Urothelium cell line (cell line): ENCODE measurements at regions not wholly inside any gene's neighbourhood (a gene's known extent, or its start where the extent isn't known, plus 50 kb on each side); places are given as distances from the start of the nearest gene placed in this dataset.

Experiments used
- DNase-seq: peaks from one replicate; pipeline ENCODE4 v3.0.0; 2011; ENCODE audit warnings: low spot score, mixed read lengths
- FAIRE-seq: peaks from 2 replicates; lab custom pipeline; 2011; peaks lifted over from hg19 to GRCh38; lab: Jason Lieb, UNC

DNA sequence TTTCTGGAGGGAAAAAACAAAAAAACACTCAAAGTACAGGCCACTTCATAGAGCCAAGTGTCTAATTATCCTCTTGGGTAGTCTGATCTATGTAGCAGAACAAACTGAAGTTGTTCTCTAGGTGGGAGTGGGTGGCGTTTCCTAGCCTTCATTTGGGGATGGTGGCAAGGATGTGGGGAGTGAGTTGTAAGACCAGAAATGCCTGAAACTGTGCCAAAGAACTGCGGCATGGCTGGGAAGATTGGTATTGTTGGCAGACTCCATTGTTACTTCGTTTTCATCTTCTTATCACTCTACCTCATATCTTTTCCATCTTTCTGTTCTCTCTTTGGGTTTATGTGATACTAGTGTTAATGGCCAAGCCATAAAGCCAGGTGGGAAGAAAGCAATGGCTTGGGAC is 177.3 kb upstream of the DDHD1 start:
- DNase-seq, result no peak

DNA sequence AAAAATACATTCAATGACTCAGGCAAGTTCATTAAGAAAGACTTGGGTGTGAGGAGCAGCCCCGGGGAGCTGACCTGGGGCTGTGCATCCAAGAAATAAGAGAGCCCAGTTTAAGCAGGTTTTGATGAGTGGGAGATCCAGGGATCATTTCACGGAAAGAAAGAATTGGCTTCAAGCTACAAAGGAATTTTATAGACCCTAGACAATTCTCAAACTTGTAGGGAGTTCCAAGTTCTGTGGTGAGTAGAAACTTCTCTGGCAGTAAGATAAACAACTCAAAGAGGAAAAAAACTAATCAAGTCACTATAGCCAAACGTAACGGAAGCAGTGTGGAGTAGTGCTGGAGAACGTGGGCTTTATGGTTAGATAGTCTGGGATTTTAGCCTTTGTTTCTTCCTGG is 175.7 kb upstream of the DDHD1 start:
- no peak for FAIRE-seq
- no peak for DNase-seq

More for the DNA sequence above, 177.3 kb upstream of the DDHD1 start:
- FAIRE-seq, result peak; percentile 77

DNA sequence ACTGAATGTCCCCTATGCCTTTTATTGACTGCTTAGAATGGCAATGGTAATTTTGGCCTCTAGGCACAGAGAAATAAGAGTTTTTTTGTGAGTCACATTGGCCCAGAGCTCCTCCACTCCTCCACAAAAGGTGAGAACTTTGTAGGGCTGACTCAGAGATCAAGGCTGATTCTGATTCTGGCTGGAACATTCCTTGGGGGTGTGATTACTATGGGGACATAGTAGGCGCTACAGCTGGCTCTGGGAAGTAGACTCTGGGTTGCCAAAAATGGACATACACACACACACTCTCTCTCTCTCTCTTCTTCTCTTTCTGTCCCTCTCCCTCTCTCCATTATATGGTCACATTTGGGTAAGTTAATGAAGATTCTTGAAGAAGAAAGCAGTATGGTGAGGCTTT is 174.6 kb upstream of the DDHD1 start:
- FAIRE-seq (peak; percentile 50), DNase-seq (peak; percentile 60)

DNA sequence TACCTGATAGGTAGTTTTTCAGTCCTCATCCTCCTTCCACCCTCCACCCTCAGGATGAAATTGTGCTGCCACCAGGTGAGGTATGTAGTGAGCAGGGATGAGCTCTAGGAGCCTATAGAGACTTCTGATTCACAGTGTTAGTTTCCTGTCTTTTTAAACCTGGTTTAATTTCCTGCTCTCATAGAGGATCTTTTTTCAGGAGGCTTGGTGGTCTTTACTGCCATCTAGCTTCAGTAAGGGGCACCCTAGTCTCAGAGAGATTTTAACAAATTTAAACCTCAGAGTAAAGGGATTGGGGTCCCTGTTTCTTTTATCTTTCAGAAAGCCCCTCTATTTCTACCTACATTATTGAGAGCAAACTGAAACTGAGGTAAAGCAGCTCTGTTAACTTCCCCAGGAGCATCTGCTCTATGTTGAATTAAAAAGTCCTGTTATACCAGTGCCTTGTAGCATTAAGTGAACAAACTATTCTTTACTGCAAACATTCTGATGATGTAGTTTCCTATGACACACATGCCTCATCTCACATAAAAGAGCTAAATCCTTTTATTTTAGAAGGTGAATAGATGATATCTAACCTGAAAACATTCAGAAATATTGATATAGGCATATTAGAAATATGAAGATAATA is 172.2 kb upstream of the DDHD1 start:
- no peak for DNase-seq
- FAIRE-seq, result no peak

DNA sequence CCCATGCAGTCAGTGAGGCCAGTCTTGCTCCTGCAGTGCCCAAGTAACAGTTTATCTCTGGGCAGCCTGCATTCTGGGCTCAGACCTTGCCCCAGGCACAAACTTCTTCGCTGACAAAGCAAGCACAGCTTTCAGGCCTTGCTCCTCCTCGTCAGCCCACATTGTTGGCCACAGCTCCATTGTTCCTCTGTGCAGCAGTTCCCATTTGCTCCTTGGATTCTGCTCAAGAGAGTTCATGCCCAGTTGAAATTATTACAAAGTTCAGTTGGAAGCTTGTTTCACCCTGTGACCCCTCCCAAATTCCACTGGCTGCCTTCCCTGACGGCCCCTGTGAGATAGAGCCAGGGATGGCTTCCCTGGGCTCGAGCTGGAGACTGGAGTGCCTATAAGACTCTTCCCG is 163.4 kb upstream of the DDHD1 start:
- DNase-seq (no peak), FAIRE-seq (peak; percentile 27)

DNA sequence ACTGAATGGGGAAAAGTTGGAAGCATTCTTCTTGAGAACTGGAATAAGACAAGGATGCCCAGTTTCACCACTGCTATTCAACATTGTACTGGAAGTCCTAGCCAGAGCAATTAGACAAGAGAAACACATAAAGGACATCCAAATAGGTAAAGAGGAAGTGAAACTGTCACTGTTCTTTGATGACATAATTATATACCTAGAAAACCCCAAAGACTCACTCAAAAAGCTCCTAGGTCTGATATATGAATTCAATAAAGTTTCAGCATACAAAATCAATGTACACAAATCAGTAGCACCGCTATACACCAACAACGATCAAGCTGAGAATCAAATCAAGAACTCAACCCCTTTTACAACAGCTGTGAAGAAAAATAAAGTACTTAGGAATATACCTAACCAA is 157.3 kb upstream of the DDHD1 start:
- FAIRE-seq, result no peak
- no peak for DNase-seq

DNA sequence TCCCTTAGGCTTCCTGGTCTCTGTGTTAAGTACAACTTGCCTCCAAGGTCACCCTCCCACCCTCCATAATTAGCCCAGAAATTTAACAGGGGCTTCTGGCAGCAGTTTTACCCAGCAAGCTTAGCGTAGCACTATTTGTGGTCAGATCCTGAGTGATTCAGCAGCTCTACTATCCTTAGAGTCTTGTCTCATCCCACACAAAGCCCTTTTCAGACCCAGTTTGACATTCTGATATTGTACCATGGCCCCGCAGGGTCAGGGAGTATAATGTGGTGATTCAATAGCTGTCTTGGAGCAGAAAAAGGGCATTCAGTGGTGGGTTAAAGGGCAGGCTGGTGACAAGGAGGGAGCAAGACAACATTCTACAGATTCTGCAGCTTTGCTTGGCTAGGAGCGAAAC is 153.8 kb upstream of the DDHD1 start:
- DNase-seq (peak; percentile 76), FAIRE-seq (peak; percentile 5)

DNA sequence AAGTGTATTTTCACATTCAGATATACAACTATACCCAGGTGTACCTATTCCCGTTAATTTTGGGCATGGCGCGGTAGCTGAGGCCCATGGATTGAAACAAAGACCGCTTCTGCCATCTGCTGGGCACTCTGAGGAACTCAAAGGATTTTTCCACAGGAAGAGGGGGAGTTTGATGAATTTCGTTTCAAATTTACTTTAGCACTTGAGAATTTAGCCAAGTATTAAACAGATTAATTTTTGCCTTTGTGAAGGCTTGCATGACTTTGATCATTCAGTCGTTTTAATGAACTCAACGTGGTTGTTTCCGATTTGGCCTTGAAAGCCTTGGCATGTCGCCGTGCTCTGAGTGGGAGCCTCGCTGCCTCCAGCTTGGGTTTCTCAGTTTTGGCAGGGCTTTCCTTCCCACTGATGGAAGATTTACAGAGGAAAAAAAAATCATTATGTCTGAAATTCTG is 153.2 kb upstream of the DDHD1 start:
- peak; percentile 66 for FAIRE-seq
- DNase-seq, result peak; percentile 85

DNA sequence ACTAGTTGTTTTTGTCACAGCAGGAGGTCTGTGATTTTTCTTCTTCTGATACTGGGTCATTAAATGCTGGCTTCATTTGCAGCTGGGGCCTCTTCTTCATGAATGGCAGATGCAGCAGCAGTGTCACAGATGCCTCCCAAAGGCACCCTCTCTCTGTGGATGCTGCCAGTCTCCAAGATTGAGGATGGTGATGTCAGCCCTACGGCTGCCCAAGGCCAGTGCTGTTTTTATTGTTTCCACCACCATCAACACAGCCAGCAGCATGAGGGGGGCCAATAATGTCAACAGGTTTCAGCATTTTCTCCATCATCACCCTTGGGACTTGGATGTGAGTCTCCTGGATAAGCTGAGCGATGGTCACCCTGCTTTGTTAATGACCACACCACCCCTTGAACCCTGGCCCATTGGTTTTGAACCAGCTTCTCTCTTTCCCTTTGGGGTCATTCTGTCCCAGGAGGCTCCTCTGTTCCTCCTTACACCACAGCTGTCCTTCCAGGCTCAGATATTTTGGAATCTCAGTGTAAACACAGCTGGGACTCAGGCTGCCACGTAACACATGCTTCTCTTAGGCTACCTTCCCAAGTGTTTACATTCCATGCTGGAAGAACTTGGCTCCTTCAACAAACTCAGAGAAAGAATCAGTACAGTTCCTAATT is 151.7 kb upstream of the DDHD1 start:
- DNase-seq, result no peak
- no peak for FAIRE-seq

DNA sequence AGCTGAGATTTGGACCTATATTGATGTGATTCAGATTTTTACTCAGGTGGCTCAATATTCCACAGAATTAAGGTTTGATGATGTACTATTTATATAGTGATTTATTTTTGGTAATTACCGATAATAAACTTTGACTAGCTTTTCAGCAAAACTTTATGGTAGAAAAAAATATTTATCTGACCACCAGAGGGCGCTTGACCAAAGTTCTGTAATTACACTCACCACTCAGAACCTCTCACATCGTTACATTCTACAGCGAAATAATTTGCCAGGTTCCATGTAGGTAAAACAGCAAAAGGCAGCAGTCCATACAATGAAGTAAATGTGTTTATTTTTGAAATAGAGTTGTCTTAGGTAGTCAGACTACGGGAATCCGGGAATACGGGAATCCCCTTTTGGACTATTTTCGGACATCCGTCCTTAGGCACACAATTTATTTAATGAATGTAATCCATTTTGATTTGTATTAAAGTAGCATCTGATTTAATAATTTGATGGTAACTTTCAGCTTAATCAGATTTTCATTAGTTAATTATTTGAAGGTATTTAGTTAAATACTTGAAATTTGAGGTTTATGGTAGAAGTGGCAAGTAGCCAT is 143.0 kb upstream of the DDHD1 start:
- peak; percentile 53 for DNase-seq
- FAIRE-seq, result no peak

DNA sequence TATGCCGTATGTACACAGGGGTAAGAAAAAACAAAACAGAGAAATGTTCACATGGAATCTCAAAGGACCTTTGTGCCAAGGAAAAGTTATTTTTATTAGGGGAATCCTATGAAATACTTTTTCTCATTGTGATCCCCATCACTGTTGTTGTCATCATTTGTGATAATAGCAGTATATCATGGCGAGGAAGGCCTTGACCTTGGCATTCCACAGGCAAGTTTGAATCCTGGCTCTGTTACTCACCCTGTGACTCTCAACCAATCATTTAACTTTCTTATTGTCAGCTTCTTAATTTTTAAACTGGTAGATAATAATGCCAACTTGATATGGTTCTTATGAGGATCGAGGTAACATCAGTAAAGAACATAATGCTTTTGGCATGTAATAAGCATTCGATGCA is 142.2 kb upstream of the DDHD1 start:
- no peak for DNase-seq
- FAIRE-seq, result peak; percentile 72

DNA sequence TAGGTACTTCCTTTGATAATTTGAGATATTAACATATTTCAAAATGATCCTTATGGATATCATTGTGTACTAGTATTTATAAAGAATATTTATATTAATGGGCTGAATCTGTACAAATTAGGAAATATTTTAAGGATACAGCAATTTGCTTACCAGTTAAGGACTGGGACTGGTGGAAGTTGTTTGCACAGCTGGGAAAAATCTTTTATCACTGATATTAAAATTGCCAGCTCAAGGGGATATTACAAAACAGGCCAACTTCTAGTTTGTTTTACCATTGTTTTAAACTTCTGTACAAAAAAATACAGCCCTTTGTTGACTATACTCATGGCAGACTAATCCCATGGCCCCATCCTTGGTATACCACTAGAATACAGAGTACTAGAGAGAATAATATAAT is 133.2 kb upstream of the DDHD1 start:
- FAIRE-seq, result no peak
- DNase-seq, result no peak

DNA sequence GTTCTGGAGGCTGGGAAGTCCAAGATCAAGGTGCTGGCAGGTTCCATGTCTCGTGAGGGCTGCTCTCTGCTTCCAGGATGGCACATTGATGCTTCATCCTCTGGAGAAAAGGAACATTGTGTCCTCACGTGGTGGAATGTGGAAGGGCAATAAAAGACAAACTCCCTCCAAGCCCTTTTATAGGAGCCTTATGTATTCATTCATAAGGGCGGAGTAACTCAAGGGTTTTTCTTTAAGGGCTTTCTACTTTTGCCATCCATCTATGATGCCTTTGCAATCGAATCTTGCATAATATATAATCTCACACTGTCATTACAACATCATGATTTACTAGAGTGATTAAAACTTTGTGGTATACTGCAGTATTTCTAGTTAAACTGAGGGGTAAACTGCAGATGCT is 132.7 kb upstream of the DDHD1 start:
- peak; percentile 9 for FAIRE-seq

DNA sequence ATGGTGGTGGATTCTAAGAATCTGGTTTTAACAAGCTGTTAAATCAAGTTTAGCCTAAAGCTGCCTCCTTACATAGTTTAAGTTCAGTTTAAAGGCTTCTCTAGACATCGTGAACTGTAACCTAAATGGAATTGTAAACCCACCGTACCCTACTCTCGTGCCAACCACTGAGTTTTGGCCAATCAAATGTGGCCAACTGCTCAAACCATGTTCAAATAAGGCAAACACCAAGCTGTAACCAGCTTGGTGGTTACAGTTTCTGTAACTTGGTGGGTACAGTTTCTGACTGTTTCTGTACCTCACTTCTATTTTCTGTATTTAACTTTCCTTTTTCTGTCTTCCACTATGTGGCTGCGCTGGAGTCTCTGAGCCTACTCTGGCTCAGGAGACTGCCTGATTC is 131.9 kb upstream of the DDHD1 start:
- FAIRE-seq (peak; percentile 40), DNase-seq (no peak)

More for the DNA sequence above, 132.7 kb upstream of the DDHD1 start:
- no peak for DNase-seq

DNA sequence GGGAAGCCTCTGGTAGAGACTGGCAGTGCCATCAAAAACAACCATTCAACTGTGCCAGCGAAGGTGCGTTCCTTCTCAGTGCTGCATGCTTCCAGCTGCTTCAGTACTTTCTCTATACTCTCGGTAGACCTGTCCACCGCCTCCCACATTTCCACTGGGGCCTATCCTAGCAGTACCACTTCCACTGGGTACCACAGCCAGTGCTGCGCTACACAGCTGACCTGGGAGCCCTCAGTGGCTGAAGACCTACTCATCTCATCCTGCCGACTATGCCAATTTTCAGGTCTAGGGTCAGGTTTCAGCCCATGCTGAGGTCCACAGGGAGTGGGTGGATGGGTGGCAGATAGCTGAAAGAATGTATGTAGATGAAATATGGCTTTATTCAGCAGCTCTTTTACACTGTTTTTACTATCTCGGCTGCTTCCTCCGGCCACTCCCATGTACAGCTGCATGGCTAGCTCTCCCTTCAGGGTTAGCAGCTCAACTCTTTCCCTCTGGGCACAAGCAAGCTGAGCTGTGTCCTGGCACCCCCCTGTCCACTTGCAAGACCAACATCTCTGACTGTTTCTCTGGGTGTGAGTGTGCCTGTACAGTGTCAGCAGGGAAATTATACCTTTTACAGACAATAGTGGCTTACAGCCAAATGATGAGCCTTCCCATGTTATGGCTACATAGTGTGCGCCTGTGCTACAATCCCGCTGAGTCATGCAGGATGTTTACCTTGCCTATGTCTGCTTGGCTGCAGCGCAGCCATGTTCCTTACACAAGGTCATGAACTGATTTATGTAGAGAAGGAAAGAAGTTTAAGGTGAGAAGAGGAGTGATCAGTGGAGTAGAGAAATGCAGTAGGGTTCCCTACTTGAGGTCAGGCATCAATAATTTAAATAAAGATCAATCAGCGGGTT is 125.7 kb upstream of the DDHD1 start:
- FAIRE-seq (peak; percentile 91), DNase-seq (peak; percentile 62)

DNA sequence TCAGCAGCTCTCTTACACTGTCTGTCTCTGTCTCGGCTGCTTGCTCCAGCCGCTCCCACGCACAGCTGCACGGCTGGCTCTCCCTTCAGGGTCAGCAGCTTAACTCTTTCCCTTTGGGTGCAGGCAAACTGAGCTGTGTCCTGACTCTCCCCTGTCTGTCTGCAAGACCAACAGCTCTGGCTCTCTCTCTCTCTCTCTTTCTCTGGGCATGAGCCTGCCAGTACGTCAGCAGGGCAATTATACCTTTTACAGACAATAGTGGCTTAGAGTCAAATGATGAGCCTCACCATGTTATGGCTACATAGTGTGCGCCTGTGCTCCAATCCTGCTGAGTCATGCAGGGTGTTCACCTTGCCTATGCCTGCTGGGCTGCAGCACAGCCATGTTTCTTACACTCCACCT is 120.5 kb upstream of the DDHD1 start:
- FAIRE-seq, result peak; percentile 79
- no peak for DNase-seq

DNA sequence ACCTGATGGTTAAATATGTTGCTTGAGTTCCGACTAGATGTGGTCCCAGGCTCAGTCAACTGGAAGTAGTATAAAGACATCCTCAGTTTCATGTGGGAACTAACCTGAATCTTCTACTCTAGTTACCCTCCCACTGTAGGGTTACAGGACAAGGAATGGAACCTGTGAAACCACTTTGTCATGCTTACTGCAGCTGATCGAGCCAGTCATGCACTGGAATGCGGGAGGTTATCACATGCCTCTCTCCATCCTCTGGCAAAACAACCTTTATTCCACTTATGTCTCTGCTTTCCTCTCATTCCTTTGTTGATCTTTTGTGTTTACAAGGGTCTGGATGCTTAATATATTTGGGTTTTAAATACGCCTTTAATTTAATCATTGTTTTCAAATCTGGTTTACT is 111.9 kb upstream of the DDHD1 start:
- FAIRE-seq, result peak; percentile 61
- DNase-seq, result no peak

DNA sequence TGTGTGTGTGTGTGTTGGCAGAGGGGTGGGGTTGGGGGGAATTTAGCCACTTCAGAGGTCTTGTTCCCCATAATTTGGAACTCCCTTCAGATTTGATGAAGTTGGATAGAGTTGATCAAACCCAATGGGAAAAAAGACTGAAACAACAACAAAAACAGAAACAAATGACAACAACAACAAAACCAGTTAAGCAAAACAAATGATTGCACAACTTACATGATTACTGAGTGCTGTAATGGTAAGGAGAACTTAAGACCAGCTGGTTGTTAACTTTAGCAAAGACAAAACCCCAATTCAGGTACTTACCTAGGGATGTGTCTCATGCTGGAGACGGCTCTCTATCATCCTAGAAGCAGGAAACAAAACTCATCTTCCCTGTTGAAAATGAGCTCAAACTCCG is 107.8 kb upstream of the DDHD1 start:
- FAIRE-seq (no peak), DNase-seq (no peak)

DNA sequence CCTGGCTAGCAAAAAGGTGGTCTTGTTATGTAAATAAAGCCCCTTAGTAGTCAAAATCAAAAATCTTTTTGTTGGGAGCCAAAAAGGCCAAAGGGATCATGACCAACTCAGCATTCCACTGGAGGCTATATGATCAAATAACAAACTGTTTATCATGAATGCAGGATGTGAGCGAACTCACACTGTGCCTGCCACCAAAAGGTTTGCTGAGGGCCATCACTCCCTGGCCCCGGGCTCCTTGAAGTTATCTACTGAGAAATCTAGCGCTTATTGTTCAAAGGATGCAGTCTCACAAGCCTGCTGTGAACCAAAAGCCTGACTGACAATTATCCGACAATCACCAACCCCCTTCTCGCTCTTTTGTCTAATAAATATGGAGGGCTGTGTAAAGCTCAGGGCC is 107.2 kb upstream of the DDHD1 start:
- DNase-seq, result no peak

DNA sequence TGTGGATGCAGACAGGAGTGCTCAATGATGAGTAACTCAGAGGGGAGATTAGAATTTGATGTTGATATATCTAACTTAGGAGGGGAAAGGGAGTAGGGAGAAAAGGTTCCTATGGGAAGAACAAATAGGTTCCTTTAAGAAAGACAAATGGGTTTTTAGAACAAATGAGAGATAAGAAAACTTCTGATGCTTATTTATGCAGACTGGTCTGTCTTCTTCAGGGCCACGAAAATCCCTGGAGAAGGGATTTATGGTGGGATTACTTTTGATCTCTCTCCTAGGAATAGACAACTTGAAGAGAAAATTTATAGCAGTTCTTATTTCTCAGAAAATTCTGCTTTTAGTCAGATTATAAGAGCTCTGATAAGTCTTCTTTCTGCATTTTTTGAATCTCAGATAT is 99.0 kb upstream of the DDHD1 start:
- no peak for FAIRE-seq
- no peak for DNase-seq

More for the DNA sequence above, 107.2 kb upstream of the DDHD1 start:
- no peak for FAIRE-seq

DNA sequence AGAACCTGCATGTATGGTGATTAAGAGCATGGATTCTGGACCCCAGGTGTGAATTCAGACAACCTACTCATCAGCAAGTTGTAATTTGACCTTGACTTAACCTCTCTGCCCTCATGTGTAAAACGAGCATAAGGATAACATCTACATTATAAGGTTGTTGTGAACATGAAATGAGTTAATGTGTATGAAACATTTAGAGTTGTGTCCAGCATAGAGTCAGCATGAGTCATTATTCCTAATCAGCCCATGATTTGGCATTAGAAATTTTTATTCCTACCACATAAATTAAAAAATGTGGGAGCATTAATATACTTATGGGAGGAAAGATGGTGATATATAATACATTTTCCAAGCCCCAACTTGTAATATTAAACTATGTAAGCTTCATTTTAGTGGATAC is 95.9 kb upstream of the DDHD1 start:
- DNase-seq (no peak), FAIRE-seq (no peak)
